SK-N-SH treated with all-trans-retinoic acid at 6 μM for 48 hours (cell line): ENCODE measurements at regions not wholly inside any gene's neighbourhood (a gene's known extent, or its start where the extent isn't known, plus 50 kb on each side); places are given as distances from the start of the nearest gene placed in this dataset.

ENCODE experiments used
- TOX ChIP-seq: fragments of 250-450 bp; sonication (Bioruptor Pico); IDR thresholded peaks from 2 replicates; pipeline ENCODE4 v1.8.0; 2021; ENCODE audit warnings: mild to moderate bottlenecking, moderate library complexity, borderline replicate concordance
- ZC3H10 ChIP-seq: fragments of 250-450 bp; sonication (Bioruptor Pico); IDR thresholded peaks from 2 replicates; pipeline ENCODE4 v1.5.1; 2021; ENCODE audit warnings: mild to moderate bottlenecking, moderate library complexity
- TF ChIP-seq, protein P1 (sequence below): fragments of 250-450 bp; sonication (Bioruptor Pico); IDR thresholded peaks from 2 replicates; pipeline ENCODE4 v1.5.1; 2020; ENCODE audit warnings: low read depth, mild to moderate bottlenecking, moderate library complexity
- TF ChIP-seq, protein P2 (sequence below): fragments of 250-450 bp; sonication (Bioruptor Pico); IDR thresholded peaks from 2 replicates; pipeline ENCODE4 v1.8.0; 2020; ENCODE audit warnings: mild to moderate bottlenecking, moderate library complexity, borderline replicate concordance

DNA sequence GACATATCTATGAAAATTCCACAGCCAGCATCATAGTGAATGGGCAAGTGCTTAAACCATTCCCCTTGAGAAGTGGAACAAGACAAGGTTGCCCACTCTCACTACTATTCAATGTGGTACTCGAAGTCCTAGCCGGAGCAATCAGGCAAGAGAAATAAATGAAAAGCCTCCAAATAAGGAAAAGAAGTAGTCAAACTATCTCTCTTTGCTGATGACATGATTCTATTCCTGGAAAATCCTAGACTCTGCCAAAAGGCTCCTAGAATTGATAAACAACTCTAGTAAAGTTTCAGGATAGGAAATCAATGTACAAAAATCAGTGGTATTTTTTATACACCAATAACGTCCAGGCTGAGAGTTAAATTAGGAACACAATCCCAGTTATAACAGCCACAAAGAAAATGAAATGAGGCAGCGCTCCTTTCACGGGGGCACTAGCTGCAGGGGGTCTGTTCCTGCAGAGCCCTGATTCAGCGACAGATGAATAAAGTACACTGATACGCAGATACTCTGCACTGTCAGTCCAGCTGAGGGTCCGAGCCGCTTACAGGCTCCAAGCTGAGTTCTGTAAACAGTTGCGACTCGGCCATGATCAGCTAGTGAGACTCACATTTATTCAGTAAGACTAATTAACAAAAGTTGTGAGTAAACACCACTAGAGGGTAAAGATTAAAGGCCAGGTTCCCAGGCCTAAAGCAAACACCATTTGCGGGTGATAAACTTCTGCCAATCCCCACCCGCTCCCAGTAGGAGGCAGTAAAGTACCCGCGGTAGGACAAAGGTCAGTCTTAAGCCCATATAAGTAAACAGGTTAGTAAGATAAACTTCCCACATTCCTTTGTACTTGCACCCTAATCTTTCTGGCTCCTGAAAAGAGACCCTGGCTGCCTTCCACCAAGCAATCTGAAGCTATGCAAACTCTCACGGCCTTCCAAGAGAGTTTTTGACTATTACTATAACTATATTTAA lies 290.6 kb upstream of the GRID2 start:
- TF ChIP-seq, protein P1, sequence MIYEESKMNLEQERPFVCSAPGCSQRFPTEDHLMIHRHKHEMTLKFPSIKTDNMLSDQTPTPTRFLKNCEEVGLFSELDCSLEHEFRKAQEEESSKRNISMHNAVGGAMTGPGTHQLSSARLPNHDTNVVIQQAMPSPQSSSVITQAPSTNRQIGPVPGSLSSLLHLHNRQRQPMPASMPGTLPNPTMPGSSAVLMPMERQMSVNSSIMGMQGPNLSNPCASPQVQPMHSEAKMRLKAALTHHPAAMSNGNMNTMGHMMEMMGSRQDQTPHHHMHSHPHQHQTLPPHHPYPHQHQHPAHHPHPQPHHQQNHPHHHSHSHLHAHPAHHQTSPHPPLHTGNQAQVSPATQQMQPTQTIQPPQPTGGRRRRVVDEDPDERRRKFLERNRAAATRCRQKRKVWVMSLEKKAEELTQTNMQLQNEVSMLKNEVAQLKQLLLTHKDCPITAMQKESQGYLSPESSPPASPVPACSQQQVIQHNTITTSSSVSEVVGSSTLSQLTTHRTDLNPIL (CRISPR knock-in tag) = no peak
- no peak for TF ChIP-seq ZC3H10 (CRISPR knock-in tag)
- TF ChIP-seq, protein P2, sequence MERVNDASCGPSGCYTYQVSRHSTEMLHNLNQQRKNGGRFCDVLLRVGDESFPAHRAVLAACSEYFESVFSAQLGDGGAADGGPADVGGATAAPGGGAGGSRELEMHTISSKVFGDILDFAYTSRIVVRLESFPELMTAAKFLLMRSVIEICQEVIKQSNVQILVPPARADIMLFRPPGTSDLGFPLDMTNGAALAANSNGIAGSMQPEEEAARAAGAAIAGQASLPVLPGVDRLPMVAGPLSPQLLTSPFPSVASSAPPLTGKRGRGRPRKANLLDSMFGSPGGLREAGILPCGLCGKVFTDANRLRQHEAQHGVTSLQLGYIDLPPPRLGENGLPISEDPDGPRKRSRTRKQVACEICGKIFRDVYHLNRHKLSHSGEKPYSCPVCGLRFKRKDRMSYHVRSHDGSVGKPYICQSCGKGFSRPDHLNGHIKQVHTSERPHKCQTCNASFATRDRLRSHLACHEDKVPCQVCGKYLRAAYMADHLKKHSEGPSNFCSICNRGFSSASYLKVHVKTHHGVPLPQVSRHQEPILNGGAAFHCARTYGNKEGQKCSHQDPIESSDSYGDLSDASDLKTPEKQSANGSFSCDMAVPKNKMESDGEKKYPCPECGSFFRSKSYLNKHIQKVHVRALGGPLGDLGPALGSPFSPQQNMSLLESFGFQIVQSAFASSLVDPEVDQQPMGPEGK (CRISPR knock-in tag) = no peak
- no peak for TF ChIP-seq TOX (CRISPR knock-in tag)
